ENCODE measurements at regions not wholly inside any gene's neighbourhood (a gene's known extent, or its start where the extent isn't known, plus 50 kb on each side); places are given as distances from the start of the nearest gene placed in this dataset.

DNA sequence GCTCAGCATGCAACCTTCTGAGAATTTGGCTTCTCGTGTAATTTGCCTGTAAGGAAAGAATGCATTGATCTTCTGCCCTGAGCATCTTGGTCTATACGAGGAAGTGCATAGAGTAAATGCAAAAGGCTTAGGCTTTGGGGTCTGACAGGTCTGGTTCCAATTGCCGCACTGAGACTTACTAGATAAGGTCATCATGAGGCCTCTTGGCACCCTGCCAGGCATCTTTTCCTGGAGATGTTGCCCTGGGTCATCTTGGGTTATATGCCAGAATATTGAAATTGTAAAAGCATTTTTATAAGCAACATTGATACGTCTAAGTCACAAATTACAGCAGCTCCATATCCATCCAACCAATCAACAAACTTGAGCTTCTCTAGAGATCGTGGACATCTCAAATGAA is 108.8 kb upstream of the WARS2 start (continued):
- TF ChIP-seq MYC (IDR thresholded peaks at IDR 0.05; ENCODE audit: low read depth, low read length) (no peak), MYC (CRISPR knock-in tag; IDR thresholded peaks at IDR 0.05; ENCODE audit: borderline replicate concordance, low read depth) (no peak)

DNA sequence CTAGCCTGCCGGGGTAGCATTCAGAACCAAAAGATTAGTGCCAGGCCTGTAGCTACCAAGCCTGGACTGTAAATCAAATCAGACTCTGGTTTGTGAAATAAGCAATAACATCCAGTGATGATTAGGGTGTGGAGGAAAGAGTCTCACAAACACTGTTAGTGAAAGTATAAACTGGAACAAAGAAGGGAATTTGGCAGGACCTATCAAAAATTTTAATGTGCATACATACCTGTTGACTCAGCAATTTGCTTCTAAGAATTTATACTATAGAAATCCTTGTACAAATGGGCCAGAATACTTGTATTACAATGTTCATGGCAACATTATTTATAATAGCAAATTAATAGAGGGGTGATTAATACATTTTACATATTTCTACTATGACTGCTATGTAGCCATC is 109.8 kb upstream of the WARS2 start:
- H3K27ac ChIP-seq (ENCODE audit: extremely low read depth, low read depth, low read length): no peak overlapping the region
- ATAC-seq: no peak
- no peak for DNase-seq (ENCODE audit: extremely low read depth in 1 of 4, low spot score in 3 of 4)
- no peak overlapping the region for H2AFZ ChIP-seq (ENCODE audit: low read depth, low read length)
- in situ Hi-C loops (cut with MboI): no loop called here
- H3K4me3 ChIP-seq: no peak overlapping the region
- ChIA-PET POLR2A (interaction anchor here (0.6 kb wide), 1 partner anchor 47 kb away, joined by 3 read pairs; no protein-coding TSS in a partner anchor), CTCF (ENCODE audit: low intra/inter-chr PET ratio) (no interaction called here)
- H3K9ac ChIP-seq (ENCODE audit: insufficient read depth in 1 of 2, low read depth in 2 of 2, low read length in 2 of 2): no peak overlapping the region
- no peaks in the 10 kb centered on the region for H3K9me1 ChIP-seq (ENCODE audit: control insufficient read depth, insufficient read depth, low read length)
- no peak for FAIRE-seq
- 13% methylated on average over 1 of the region's 1 CpG for WGBS (ENCODE audit: insufficient coverage, low coverage, missing lambda C conversion rate)
- H3K4me1 ChIP-seq (replicated peaks in 1 of 2; ENCODE audit: control insufficient read depth in 2 of 2, insufficient read depth in 2 of 2, low read length in 2 of 2): no peaks in the 10 kb centered on the region
- no peaks in the 10 kb centered on the region for H4K20me1 ChIP-seq (replicated peaks; ENCODE audit: control insufficient read depth, insufficient read depth, low read length)
- H3K9me3 ChIP-seq (replicated peaks; ENCODE audit: control insufficient read depth, insufficient read depth, low read depth, low read length): no peaks in the 10 kb centered on the region
- no peak for TF ChIP-seq KAT8 (IDR thresholded peaks at IDR 0.05; ENCODE audit: low read depth)
- no peak for TF ChIP-seq MED1 (CRISPR knock-in tag; IDR thresholded peaks at IDR 0.05; ENCODE audit: borderline replicate concordance)
- TF ChIP-seq ZNF316 (IDR thresholded peaks at IDR 0.05): peak; percentile 82
- no peak for TF ChIP-seq PCBP1 (IDR thresholded peaks at IDR 0.05; ENCODE audit: low read depth, low read length, poor library complexity, severe bottlenecking)
- TF ChIP-seq ZNF282 (CRISPR knock-in tag; IDR thresholded peaks at IDR 0.05): no peak
- TF ChIP-seq MAFG (tag; conservative IDR thresholded peaks at IDR 0.05): peak; percentile 54
- no peak for TF ChIP-seq TFAM (CRISPR knock-in tag; conservative IDR thresholded peaks at IDR 0.05)
- no peak for TF ChIP-seq SPI1 (IDR thresholded peaks at IDR 0.05; ENCODE audit: borderline replicate concordance, low read depth, low read length)
- no peak for TF ChIP-seq ZNF347 (CRISPR knock-in tag; IDR thresholded peaks at IDR 0.05; ENCODE audit: low read depth)
- TF ChIP-seq, protein P1, sequence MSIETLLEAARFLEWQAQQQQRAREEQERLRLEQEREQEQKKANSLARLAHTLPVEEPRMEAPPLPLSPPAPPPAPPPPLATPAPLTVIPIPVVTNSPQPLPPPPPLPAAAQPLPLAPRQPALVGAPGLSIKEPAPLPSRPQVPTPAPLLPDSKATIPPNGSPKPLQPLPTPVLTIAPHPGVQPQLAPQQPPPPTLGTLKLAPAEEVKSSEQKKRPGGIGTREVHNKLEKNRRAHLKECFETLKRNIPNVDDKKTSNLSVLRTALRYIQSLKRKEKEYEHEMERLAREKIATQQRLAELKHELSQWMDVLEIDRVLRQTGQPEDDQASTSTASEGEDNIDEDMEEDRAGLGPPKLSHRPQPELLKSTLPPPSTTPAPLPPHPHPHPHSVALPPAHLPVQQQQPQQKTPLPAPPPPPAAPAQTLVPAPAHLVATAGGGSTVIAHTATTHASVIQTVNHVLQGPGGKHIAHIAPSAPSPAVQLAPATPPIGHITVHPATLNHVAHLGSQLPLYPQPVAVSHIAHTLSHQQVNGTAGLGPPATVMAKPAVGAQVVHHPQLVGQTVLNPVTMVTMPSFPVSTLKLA (conservative IDR thresholded peaks at IDR 0.05): no peak
- TF ChIP-seq, protein P2, sequence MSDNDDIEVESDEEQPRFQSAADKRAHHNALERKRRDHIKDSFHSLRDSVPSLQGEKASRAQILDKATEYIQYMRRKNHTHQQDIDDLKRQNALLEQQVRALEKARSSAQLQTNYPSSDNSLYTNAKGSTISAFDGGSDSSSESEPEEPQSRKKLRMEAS (CRISPR knock-in tag; IDR thresholded peaks at IDR 0.05): no peak
- TF ChIP-seq HDAC2 (IDR thresholded peaks at IDR 0.05): no peak
- no peak for TF ChIP-seq PTTG1 (tag; IDR thresholded peaks at IDR 0.05; ENCODE audit: low read depth)
- no peak for TF ChIP-seq SLC30A9 (CRISPR knock-in tag; IDR thresholded peaks at IDR 0.05)
- no peak for TF ChIP-seq RAD51 (IDR thresholded peaks at IDR 0.05; ENCODE audit: borderline replicate concordance, low read depth)
- TF ChIP-seq ZC3H4 (CRISPR knock-in tag; IDR thresholded peaks at IDR 0.05; ENCODE audit: borderline replicate concordance): no peak
- peak; percentile 62; the same call in 1 of the 2 replicates for TF ChIP-seq C11orf30 (IDR thresholded peaks at IDR 0.05; ENCODE audit: low read depth)
- TF ChIP-seq ELF1 (tag; IDR thresholded peaks at IDR 0.05): no peak
- TF ChIP-seq HNRNPL (IDR thresholded peaks at IDR 0.05; ENCODE audit: low read depth, low read length): no peak
- TF ChIP-seq MAFK (IDR thresholded peaks at IDR 0.05; ENCODE audit: low read length): peak; percentile 66
- TF ChIP-seq MAFF (IDR thresholded peaks at IDR 0.05; ENCODE audit: low read length): peak; percentile 58; the same call in 1 of the 2 replicates
- no peak overlapping the region for H3K4me2 ChIP-seq (ENCODE audit: insufficient read depth, low read length)
- intact Hi-C loops (cut with micrococcal nuclease): no loop called here
- no peaks in the 10 kb centered on the region for H3K79me2 ChIP-seq (ENCODE audit: control insufficient read depth, insufficient read depth, low read length)
- no peaks in the 10 kb centered on the region for H3K36me3 ChIP-seq (ENCODE audit: control insufficient read depth, insufficient read depth, low read length)
- no peaks in the 10 kb centered on the region; a peak in 1 of 5 replicates for H3K27me3 ChIP-seq (ENCODE audit: control insufficient read depth in 2 of 2, insufficient read depth in 2 of 2, low read length in 2 of 2)
- BruUV-seq (replicated peaks): no TSS peak
